Colon (tissue), 2 donors: ENCODE measurements at regions not wholly inside any gene's neighbourhood (a gene's known extent, or its start where the extent isn't known, plus 50 kb on each side); places are given as distances from the start of the nearest gene placed in this dataset.
"Not testable (repeated sequence)": the region's sequence is repeated elsewhere in the genome, so short reads cannot be mapped to it uniquely, and the experiment has no call there.

Experiments
- FAIRE-seq: peaks from 2 replicates; lab custom pipeline; 2012; peaks lifted over from hg19 to GRCh38; lab: Jason Lieb, UNC
- donor health status: control.
- donor health status: control.

GRCh38 chr5:87141544-87141943 lies 126.1 kb upstream of the RASA1 start:
- no peak for FAIRE-seq

DNA sequence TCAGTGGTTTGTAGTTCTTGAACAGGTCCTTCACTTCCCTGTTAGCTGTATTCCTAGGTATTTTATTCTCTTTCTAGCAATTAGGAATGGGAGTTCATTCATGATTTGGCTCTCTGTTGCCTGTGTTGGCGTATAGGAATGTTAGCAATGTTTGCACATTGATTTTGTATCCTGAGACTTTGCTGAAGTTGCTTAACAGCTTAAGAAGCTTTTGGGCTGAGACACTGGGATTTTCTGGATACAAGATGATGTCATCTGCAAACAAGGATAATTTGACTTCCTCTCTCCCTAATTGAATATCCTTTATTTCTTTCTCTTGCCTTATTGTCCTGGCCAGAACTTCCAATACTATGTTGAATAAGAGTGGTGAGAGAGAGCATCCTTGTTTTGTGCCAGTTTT lies 121.8 kb upstream of the RASA1 start:
- FAIRE-seq = not testable (repeated sequence)

- no peak for FAIRE-seq
Observed at GRCh38 chr5:87147441-87147840, 120.2 kb upstream of the RASA1 start.

DNA sequence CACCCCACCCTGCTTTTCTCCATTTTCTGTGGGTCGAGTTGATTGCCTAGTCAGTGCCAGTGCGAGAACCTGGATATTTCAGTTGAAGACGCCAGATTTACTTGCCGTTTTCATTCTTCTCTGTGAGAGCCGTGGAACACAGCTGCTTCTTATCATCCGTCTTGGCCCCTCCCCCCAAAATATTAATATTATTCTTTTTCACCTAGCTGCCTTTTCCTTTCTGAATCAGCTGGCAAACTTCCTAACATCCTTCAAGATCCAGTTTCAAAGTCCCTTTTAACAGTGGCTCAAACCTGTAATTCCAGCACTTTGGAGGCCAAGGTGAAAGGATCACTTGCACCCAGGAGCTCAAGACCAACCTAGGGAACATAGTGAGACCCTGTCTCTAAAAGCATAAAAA lies 117.1 kb upstream of the RASA1 start:
- no peak for FAIRE-seq

DNA sequence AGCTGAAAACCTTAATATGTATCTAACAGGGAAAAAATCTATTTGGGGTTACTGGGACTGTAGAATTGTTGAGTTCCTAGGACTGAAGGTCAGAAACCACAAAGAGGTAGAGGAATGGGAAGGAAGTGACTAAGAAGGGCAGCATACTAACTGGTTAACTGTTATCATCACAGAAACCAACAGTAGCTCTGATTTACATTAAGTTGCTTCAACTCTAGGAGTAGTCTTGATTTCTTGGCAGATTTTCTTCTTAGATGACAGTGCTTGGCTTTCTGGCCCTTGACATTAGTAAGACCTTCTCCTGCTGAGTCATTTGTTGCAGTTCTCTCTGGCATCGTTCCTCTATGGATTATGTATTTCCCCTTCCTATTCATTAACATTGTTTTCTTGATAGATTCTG lies 116.1 kb upstream of the RASA1 start:
- FAIRE-seq = no peak

DNA sequence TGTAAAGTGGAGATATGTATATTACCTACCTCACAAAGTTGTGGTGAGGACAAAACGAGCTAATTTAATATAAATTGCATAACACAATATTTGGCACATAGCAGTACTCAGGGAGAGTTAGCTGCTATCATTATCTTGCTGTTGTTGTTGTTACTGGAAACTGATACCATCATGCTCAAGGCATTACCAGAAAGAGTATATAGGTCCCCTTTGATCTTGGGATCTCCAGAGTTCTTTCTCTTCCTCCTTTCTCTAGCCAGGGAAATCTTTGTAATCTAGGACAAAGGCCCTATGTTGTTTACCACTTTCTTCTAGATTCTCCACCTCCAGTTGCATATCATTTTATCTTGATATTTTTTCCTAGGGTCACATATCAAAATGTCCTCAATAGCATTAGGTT lies 114.8 kb upstream of the RASA1 start:
- FAIRE-seq = no peak

DNA sequence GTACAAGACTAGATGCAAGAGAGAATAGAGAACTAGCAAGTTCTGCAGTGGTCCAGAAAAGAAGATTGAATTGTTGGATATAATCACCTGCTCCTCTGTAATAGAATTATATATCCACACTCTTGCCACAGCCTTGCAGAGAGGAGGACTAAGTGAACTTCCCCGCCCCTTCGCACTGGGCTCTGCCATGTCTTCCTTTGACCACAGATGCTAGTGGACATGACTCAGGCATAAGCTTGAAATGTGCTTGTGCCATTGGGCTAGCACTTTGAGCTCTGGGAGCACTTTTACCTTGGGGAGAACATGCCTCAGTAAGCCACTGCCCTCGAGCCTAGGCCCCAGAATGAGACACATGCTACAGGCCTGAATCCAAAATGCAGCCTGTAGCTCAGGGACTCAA lies 113.5 kb upstream of the RASA1 start:
- no peak for FAIRE-seq

DNA sequence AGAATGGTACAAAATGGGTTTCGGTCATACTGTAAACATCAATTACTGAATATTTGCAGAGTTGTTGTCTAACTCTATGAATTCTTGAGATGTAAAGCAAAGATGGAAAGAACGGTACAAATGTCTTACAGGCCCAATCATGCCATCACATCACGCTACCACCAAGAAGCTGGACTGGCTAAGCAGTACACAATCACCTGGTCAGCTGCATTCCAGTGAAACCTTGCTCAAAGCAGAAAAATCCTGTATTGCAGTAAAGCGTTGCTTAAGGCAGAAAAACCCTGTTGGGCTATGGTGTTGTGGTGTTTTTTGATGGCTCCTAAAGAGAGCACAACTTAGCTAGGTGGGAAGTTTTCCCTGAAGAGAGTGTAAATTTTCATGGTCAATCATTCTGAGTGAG lies 112.6 kb upstream of the RASA1 start:
- FAIRE-seq = no peak

DNA sequence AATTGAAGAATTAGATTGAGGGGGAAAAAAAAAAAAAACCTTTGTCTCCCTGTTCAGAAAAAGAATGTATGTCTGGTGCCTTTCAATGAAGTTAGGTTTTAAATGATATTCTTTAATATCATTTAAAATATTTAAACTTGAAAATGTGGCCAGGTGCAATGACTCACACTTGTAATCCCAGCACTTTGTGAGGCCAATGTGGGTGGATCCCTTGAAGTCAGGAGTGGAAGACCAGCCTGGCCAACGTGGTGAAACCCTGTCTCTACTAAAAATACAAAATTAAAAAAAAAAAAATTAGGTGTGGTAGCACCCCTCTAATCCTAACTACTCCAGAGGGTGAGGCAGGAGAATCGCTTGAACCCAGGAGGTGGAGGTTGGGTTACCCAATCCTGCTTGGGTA lies 111.1 kb upstream of the RASA1 start:
- FAIRE-seq = no peak

DNA sequence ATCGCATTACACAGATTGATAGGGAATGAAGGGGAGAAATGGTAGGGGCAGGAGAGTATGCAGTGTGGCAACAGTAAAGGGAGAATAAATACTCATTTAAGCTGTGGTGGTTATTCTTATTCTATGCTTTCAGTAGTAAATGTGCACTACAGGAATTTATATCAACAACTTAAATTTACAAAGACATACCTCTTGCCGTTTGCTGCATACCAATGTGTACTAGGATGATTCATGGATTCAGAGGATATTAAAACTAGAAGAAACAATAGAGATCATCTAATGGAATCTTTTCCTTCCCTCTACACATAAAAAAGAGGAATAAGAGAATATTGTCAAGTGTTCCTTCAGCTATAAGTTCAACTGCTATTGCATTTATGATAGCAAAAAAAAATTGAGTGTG lies 103.3 kb upstream of the RASA1 start:
- no peak for FAIRE-seq

DNA sequence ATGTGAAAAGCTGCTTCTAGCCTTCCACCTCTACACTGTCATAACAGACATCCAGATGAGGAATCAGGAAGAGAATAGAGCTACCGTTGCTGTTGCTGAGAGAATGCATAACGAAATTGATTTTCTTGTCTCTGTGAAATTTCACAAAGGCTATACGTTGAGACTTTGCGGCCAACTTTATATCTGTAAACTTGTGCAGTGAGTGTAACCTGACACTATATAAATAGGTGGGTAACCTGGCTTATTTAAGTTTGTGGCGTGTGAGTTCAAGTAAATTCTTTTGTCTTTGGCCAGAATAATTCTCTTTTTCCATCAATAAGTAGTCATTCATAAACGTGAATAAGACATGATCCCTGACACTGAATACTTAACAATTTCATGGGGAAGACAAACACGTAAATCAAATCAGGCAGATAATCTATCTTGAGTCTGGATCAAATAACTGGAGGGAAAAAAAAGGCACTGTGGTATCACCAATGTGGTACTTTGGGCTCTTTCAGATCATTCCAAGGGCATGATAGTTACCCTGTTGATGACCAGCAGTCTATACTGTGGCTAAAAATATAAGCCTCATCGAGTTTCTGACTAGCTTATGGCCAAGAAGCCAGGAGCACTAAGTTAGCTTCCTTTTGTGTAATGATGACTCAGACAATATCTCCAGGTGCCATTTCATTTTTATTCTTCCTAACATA lies 98.2 kb upstream of the RASA1 start:
- FAIRE-seq = no peak

- no peak for FAIRE-seq
Observed at GRCh38 chr5:87170799-87171198, 96.9 kb upstream of the RASA1 start.

DNA sequence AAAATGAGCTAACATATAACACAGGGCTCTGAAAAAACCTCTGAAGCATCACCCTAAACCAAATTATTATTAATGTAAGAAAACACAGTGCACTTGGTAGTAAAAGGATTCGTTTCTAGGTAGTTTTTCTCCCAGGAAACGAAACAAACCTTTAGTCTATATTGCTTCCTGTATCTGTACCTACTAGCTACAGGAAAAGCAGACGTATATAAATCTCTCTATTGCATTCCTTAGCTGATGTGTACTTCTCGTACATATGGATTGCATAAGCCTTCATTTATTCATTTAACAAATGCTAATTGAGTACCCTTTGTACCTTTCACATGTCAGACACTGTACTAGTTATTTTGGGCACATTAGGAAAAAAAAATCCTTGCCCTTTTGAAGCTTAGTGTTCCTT lies 85.0 kb upstream of the RASA1 start:
- no peak for FAIRE-seq

DNA sequence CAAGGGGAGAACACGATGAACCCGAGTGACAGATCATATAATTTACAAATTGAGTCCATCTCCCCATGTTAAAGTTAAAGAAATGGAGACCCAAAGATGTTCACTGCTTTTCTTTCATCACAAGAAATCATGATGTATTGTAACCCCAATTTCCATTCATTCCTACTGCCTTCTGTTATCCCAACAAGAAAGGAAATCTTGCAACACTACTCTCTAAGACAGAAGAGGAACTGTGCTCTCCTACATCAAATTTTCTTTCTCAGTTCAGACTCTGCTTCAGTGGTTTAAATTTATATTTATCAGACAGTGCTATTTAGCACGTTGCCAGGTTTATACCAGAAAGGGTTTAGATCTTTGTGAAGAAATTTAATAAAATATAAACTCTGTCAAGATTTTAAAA lies 83.8 kb upstream of the RASA1 start:
- FAIRE-seq = no peak

DNA sequence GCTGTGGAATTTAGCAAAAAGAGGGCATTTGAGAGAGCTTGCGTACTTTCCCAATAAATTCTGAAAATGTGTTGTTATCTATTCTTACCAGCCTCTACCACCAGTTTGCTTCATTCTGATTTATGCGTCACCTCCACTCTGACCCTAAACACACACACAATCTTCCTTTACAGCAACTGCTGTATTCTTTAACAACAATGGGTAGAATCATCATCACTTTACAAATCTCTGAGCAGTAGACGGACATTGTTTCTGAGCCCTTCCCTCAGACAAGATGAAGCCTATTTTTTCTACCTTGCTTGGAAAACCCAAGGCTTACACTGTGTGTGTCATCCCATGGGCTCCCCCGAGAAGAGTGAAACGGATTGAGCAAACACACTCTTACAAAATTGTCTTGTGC lies 83.1 kb upstream of the RASA1 start:
- no peak for FAIRE-seq

DNA sequence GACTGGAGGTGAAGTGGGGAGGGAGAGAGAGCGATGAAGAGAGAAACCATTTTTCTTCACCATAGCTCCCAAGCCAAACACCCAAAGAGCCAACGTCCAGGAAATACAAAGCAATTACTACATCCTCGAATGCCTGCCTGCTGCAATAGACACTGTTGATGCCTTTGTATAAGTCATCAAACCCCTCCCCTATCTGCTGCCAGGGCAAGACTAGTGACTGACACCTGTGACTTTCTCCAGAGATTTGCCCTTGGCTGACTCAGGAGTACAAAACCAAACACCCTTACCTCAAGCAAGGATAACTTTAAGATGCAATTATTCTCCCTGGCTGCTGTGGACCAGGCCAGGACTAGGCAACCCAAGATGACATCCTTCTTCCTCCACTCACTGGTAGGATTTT lies 81.8 kb upstream of the RASA1 start:
- no peak for FAIRE-seq

GRCh38 chr5:87188391-87188790 lies 79.3 kb upstream of the RASA1 start:
- FAIRE-seq = no peak

DNA sequence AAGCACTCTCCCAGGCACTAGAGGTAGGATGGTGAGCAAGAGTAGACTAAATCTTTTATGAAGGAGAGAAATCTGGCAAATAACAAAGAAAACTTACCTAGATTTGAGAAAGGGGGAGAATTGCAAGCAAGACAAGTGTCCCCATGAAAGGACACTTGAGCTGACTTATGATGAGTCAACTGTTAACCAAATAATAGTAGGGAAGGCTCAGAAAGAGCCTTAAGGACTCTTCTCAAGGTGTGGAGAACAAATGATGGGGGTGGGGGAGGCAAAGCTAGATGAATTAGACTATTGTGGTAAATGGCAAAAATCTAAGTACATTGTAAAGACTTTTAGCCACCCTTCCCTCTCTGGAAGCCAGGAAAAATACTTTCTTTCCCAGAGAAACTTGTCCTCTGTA lies 77.6 kb upstream of the RASA1 start:
- no peak for FAIRE-seq

- no peak for FAIRE-seq
Observed at GRCh38 chr5:87190687-87191086, 77.0 kb upstream of the RASA1 start.

- FAIRE-seq = no peak
Observed at GRCh38 chr5:87191645-87192044, 76.0 kb upstream of the RASA1 start.

GRCh38 chr5:87195104-87195591 lies 72.5 kb upstream of the RASA1 start:
- no peak for FAIRE-seq

GRCh38 chr5:87195616-87196015 lies 72.1 kb upstream of the RASA1 start:
- FAIRE-seq = no peak

- FAIRE-seq = no peak
Observed at GRCh38 chr5:87198010-87198409, 69.7 kb upstream of the RASA1 start.

GRCh38 chr5:87199246-87199645 lies 68.4 kb upstream of the RASA1 start:
- not testable (repeated sequence) for FAIRE-seq

GRCh38 chr5:87199704-87200103 lies 68.0 kb upstream of the RASA1 start:
- FAIRE-seq = not testable (repeated sequence)
